Fibroblast of villous mesenchyme (primary cell): ENCODE measurements at regions not wholly inside any gene's neighbourhood (a gene's known extent, or its start where the extent isn't known, plus 50 kb on each side); places are given as distances from the start of the nearest gene placed in this dataset.

Experiments used
- DNase-seq: peaks from one replicate; pipeline ENCODE4 v3.0.0-alpha.2; 2010; ENCODE audit warnings: low read depth
- H3K4me3 ChIP-seq: 2 replicates; pipeline ENCODE4 v1.5.1; 2011; ENCODE audit warnings: low read depth, mild to moderate bottlenecking, low read length
- CTCF ChIP-seq: IDR thresholded peaks from 2 replicates; pipeline ENCODE4 v1.5.1; 2012; ENCODE audit warnings: low read depth, mild to moderate bottlenecking, low read length; ENCODE audit not compliant: insufficient read depth

GRCh38 chr18:60445341-60445740 lies 72.8 kb upstream of the MC4R start:
- DNase-seq = no peak
- no peak overlapping the region for H3K4me3 ChIP-seq
- TF ChIP-seq CTCF = no peak

- TF ChIP-seq CTCF = no peak
- H3K4me3 ChIP-seq = no peak overlapping the region
- DNase-seq = no peak
Measured at GRCh38 chr18:60446821-60447220, 74.2 kb upstream of the MC4R start.

DNA sequence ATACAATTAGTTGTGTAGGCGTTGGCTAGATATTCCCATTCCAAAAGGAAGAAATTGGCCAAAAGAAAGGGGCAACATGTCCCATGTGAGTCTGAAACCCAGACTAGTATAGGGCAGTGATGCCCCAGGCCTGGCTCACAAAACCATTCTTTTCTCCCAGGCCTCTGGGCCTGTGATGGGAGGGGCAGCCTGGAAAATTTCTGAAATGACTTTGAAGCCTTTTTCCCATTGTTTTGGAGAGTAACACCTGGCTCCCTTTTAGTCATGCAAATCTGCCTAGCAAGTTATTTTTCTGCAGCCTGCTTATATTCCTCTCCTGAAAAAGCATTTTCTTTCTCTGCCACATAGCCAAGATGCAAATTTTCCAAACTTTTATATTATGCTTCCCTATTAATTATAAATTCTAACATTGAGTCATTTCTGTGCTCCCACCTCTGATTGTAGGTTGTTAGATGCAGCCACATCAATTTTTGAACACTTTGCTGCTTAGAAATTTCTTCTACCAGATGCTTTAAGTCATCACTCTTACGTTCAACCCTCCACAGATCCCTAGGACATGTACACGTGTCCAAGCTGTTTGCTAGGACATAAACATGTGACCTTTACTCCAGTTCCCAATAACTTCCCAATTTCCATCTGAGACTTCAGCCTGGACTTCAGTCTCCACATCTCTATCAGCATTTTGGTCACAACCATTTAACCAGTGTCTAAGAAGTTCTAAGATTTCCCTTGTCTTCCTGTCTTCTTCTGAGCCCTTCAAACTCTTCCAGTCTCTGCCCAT lies 76.1 kb upstream of the MC4R start:
- no peak for TF ChIP-seq CTCF
- no peak overlapping the region for H3K4me3 ChIP-seq
- no peak for DNase-seq

- H3K4me3 ChIP-seq = no peak overlapping the region
- DNase-seq = no peak
Measured at GRCh38 chr18:60452421-60452820, 79.8 kb upstream of the MC4R start.

GRCh38 chr18:60466677-60467076 lies 94.1 kb upstream of the MC4R start:
- H3K4me3 ChIP-seq = no peak overlapping the region
- TF ChIP-seq CTCF = no peak
- DNase-seq = no peak

More at GRCh38 chr18:60452421-60452820, 79.8 kb upstream of the MC4R start:
- no peak for TF ChIP-seq CTCF

- no peak for TF ChIP-seq CTCF
- no peak for DNase-seq
- no peak overlapping the region for H3K4me3 ChIP-seq
Measured at GRCh38 chr18:60469387-60470100, 97.0 kb upstream of the MC4R start.
